Fibroblast of peridontal ligament (primary cell): ENCODE measurements at regions not wholly inside any gene's neighbourhood (a gene's known extent, or its start where the extent isn't known, plus 50 kb on each side); places are given as distances from the start of the nearest gene placed in this dataset.
A peak's percentile ranks its signal among the peaks of the same experiment; 100 is the strongest.
"Not testable (repeated sequence)": the region's sequence is repeated elsewhere in the genome, so short reads cannot be mapped to it uniquely, and the experiment has no call there.

Source experiments
- DNase-seq: peaks from one replicate; pipeline ENCODE4 v3.0.0-alpha.2; 2010; ENCODE audit errors: extremely low read depth

- peak; percentile 0 for DNase-seq
Measured at GRCh38 chr2:77834360-77835002, 312.3 kb upstream of the LRRTM4 start.

- DNase-seq = no peak
Measured at GRCh38 chr2:77838441-77838840, 316.3 kb upstream of the LRRTM4 start.

GRCh38 chr2:77839102-77839501 is 316.9 kb upstream of the LRRTM4 start:
- no peak for DNase-seq

- no peak for DNase-seq
Measured at GRCh38 chr2:77862120-77862519, 339.9 kb upstream of the LRRTM4 start.

- DNase-seq = no peak
Measured at GRCh38 chr2:77864426-77864825, 342.2 kb upstream of the LRRTM4 start.

GRCh38 chr2:77866661-77867060 is 344.5 kb upstream of the LRRTM4 start:
- DNase-seq = no peak

GRCh38 chr2:77867146-77867545 is 345.0 kb upstream of the LRRTM4 start:
- DNase-seq = no peak

GRCh38 chr2:77873506-77873905 is 351.3 kb upstream of the LRRTM4 start:
- no peak for DNase-seq

GRCh38 chr2:77900211-77900610 is 378.0 kb upstream of the LRRTM4 start:
- DNase-seq = not testable (repeated sequence)

GRCh38 chr2:77910136-77910535 is 388.0 kb upstream of the LRRTM4 start:
- DNase-seq = no peak

- no peak for DNase-seq
Measured at GRCh38 chr2:77920838-77921366, 398.7 kb upstream of the LRRTM4 start.

- DNase-seq = no peak
Measured at GRCh38 chr2:77922567-77922966, 400.4 kb upstream of the LRRTM4 start.

- DNase-seq = no peak
Measured at GRCh38 chr2:77937366-77937765, 415.2 kb upstream of the LRRTM4 start.

- DNase-seq = no peak
Measured at GRCh38 chr2:77938462-77938861, 416.3 kb upstream of the LRRTM4 start.

GRCh38 chr2:77939370-77939769 is 417.2 kb upstream of the LRRTM4 start:
- no peak for DNase-seq

GRCh38 chr2:77939801-77940200 is 417.6 kb upstream of the LRRTM4 start:
- DNase-seq = no peak

GRCh38 chr2:77954931-77955330 is 432.8 kb upstream of the LRRTM4 start:
- DNase-seq = no peak

GRCh38 chr2:77962943-77963342 is 440.8 kb upstream of the LRRTM4 start:
- no peak for DNase-seq

GRCh38 chr2:77977471-77978063 is 455.4 kb upstream of the LRRTM4 start:
- no peak for DNase-seq

- no peak for DNase-seq
Measured at GRCh38 chr2:77995161-77995560, 473.0 kb upstream of the LRRTM4 start.

- DNase-seq = no peak
Measured at GRCh38 chr2:77999376-77999775, 477.2 kb upstream of the LRRTM4 start.

GRCh38 chr2:78009289-78009688 is 487.1 kb upstream of the LRRTM4 start:
- no peak for DNase-seq

GRCh38 chr2:78011251-78011650 is 489.1 kb upstream of the LRRTM4 start:
- no peak for DNase-seq

- no peak for DNase-seq
Measured at GRCh38 chr2:78020491-78020890, 498.3 kb upstream of the LRRTM4 start.
